CD4-positive, alpha-beta T cell (primary cell): ENCODE measurements at regions not wholly inside any gene's neighbourhood (a gene's known extent, or its start where the extent isn't known, plus 50 kb on each side); places are given as distances from the start of the nearest gene placed in this dataset.

ENCODE experiments used
- ATAC-seq: fragments of 200-7000 bp; cut with Tn5 transposase; one replicate; pipeline ENCODE4 v1.10.0; 2022; ENCODE audit warnings: mild to moderate bottlenecking; ENCODE audit not compliant: poor library complexity
- CTCF ChIA-PET: fragments of 350-600 bp; sonication (Branson Sonifier 250); formaldehyde crosslinking; loops from one replicate; lab custom pipeline; 2021; ENCODE audit warnings: antibody characterized with exemption, inconsistent platforms; lab: Charles Lee
- POLR2A ChIA-PET: fragments of 350-600 bp; sonication (Branson Sonifier 250); formaldehyde crosslinking; loops from one replicate; lab custom pipeline; 2021; ENCODE audit warnings: antibody characterized with exemption, inconsistent platforms; lab: Charles Lee
- DNase-seq, 14 experiments: peaks; one replicate each; pipeline ENCODE4 v3.0.0-alpha.2; 2013 to 2020; ENCODE audit warnings: mixed read lengths in 2 of 14
- H3K27ac ChIP-seq, 2 donors: one replicate each; pipeline versions ENCODE4 v1.5.1 to v1.7.0; 2013; ENCODE audit warnings: low read length in 2 of 2, low read depth in 1 of 2, mild to moderate bottlenecking in 1 of 2
- H3K27me3 ChIP-seq, 2 experiments: 1 replicate in 1 of 2; 2 replicates in 1 of 2; pipeline versions ENCODE4 v1.6.1 to v1.7.0; 2013; ENCODE audit warnings: low read length in 2 of 2, control low read depth in 1 of 2, mild to moderate bottlenecking in 1 of 2, moderate library complexity in 1 of 2; ENCODE audit not compliant: insufficient read depth in 2 of 2, control insufficient read depth in 1 of 2
- H3K36me3 ChIP-seq: one replicate; pipeline ENCODE4 v1.6.1; 2013; ENCODE audit warnings: low read length, control low read depth; ENCODE audit not compliant: insufficient read depth
- H3K4me1 ChIP-seq: one replicate; pipeline ENCODE4 v1.6.1; 2013; ENCODE audit warnings: low read length, control low read depth; ENCODE audit not compliant: insufficient read depth
- H3K4me3 ChIP-seq: one replicate; pipeline ENCODE4 v1.5.1; 2013; ENCODE audit warnings: mild to moderate bottlenecking, low read length, moderate library complexity
- H3K9me3 ChIP-seq, 2 experiments: 1 replicate in 1 of 2; 2 replicates in 1 of 2; pipeline versions ENCODE4 v1.6.1 to v1.7.0; 2013; ENCODE audit warnings: low read length in 2 of 2, mild to moderate bottlenecking in 2 of 2, control low read depth in 1 of 2, moderate library complexity in 1 of 2; ENCODE audit not compliant: control insufficient read depth in 1 of 2, insufficient read depth in 1 of 2
- H3K27ac Mint-ChIP-seq: one replicate; pipeline ENCODE4 v1.8.0; 2020; ENCODE audit warnings: mixed read lengths
- H3K27me3 Mint-ChIP-seq: one replicate; pipeline ENCODE4 v1.8.0; 2021; ENCODE audit warnings: mixed read lengths
- H3K36me3 Mint-ChIP-seq: one replicate; pipeline ENCODE4 v1.8.0; 2021; ENCODE audit warnings: low read depth, mixed read lengths
- H3K4me1 Mint-ChIP-seq: one replicate; pipeline ENCODE4 v1.8.0; 2021; ENCODE audit warnings: low read depth, mixed read lengths
- H3K4me3 Mint-ChIP-seq: one replicate; pipeline ENCODE4 v1.8.0; 2020; ENCODE audit warnings: mild to moderate bottlenecking, mixed read lengths
- H3K9me3 Mint-ChIP-seq: one replicate; pipeline ENCODE4 v1.8.0; 2020; ENCODE audit warnings: mixed read lengths
- intact Hi-C, 2 experiments: fragments of 100-400 bp; cut with DNase I in 1 of 2; cut with micrococcal nuclease in 1 of 2; formaldehyde crosslinking; loops; one replicate each; pipeline versions ENCODE4 v1.15.1 to v1.9.0; 2023 to 2025; cut with DNase I, micrococcal nuclease
- TF ChIP-seq, protein P1 (sequence below): fragments of 200-600 bp; IDR thresholded peaks from one replicate; pipeline ENCODE4 v1.8.0; 2022; ENCODE audit warnings: antibody characterized with exemption, mild to moderate bottlenecking

GRCh38 chr2:47226923-47227220, 50.6 kb upstream of the CALM2 start:
- CTCF ChIA-PET, result no interaction called here
- Histone ChIP-seq H3K4me1 (no peaks in the 10 kb centered on the region), H3K4me3 (no peak overlapping the region), H3K27ac (no peak overlapping the region), H3K36me3 (no peaks in the 10 kb centered on the region), H3K27me3 (no peaks in the 10 kb centered on the region), H3K9me3 (no peaks in the 10 kb centered on the region)
- DNase-seq, result no peak
- Mint-ChIP-seq H3K4me3 (no peak overlapping the region), H3K36me3 (no peaks in the 10 kb centered on the region), H3K9me3 (no peaks in the 10 kb centered on the region), H3K4me1 (no peaks in the 10 kb centered on the region), H3K27me3 (no peaks in the 10 kb centered on the region), H3K27ac (no peak overlapping the region)
- ATAC-seq, result no peak
- TF ChIP-seq, protein P1, sequence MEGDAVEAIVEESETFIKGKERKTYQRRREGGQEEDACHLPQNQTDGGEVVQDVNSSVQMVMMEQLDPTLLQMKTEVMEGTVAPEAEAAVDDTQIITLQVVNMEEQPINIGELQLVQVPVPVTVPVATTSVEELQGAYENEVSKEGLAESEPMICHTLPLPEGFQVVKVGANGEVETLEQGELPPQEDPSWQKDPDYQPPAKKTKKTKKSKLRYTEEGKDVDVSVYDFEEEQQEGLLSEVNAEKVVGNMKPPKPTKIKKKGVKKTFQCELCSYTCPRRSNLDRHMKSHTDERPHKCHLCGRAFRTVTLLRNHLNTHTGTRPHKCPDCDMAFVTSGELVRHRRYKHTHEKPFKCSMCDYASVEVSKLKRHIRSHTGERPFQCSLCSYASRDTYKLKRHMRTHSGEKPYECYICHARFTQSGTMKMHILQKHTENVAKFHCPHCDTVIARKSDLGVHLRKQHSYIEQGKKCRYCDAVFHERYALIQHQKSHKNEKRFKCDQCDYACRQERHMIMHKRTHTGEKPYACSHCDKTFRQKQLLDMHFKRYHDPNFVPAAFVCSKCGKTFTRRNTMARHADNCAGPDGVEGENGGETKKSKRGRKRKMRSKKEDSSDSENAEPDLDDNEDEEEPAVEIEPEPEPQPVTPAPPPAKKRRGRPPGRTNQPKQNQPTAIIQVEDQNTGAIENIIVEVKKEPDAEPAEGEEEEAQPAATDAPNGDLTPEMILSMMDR, result no peak
- POLR2A ChIA-PET, result no interaction called here
- intact Hi-C loops, result no loop called here

GRCh38 chr2:47226132-47226922, 50.0 kb upstream of the CALM2 start:
- POLR2A ChIA-PET, result no interaction called here

More at GRCh38 chr2:47226132-47226922, 50.0 kb upstream of the CALM2 start:
- ATAC-seq (no peak), DNase-seq (peak in 1 of 14 experiments; percentile 4)
- H3K36me3 ChIP-seq, result no peaks in the 10 kb centered on the region
- H3K27ac ChIP-seq, result no peak overlapping the region
- Mint-ChIP-seq H3K27me3 (no peaks in the 10 kb centered on the region), H3K9me3 (no peaks in the 10 kb centered on the region), H3K4me3 (no peak overlapping the region), H3K36me3 (no peaks in the 10 kb centered on the region), H3K4me1 (no peaks in the 10 kb centered on the region), H3K27ac (no peak overlapping the region)
- CTCF ChIA-PET, result no interaction called here
- H3K4me3 ChIP-seq, result no peak overlapping the region
- TF ChIP-seq, protein P1, result no peak
- H3K27me3 ChIP-seq, result no peaks in the 10 kb centered on the region
- intact Hi-C loops, result no loop called here
- H3K4me1 ChIP-seq, result no peaks in the 10 kb centered on the region
- H3K9me3 ChIP-seq, result no peaks in the 10 kb centered on the region
